ENCODE measurements at regions not wholly inside any gene's neighbourhood (a gene's known extent, or its start where the extent isn't known, plus 50 kb on each side); places are given as distances from the start of the nearest gene placed in this dataset.

DNA sequence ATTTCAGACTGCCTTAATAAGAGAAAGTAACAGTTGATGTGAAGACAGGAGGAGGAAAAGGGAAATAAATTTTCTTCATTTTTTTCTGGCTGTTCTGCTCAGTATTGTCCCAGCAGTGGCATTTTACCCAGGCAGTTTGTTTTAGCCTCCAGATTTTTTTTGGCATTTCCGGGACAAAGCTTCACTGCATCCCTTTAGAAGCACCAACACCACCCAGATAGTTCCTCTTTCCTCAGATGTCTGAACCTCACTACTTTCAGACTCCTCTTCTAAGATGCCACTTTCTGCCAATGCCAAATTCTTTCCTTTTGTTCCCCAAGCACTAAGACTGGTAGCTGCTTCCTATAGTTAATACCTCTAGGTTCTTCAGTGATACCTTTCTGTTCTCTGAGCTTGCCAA is 480.1 kb upstream of the SLC10A2 start:
- no peak for DNase-seq (ENCODE audit: low read depth in 3 of 3)

DNA sequence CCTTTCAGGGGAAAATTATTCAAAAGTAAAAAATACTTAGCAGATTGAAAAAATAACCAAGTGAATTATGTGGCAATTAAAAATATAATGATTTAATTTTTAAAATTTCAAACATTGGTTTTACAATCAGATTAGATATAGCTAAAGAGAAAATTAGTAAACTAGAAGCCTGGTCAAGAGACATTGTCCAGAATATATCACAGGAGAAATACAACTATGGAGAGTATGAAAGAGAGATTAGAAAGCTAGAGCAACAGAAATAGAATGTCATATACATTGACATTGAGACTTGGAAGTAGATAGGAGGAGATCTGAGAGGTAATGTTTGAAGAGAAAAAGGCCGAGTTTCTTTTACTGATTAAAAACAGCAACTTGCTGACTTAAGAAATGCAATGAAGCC is 476.4 kb upstream of the SLC10A2 start:
- no peak for DNase-seq (ENCODE audit: low read depth in 3 of 3)

DNA sequence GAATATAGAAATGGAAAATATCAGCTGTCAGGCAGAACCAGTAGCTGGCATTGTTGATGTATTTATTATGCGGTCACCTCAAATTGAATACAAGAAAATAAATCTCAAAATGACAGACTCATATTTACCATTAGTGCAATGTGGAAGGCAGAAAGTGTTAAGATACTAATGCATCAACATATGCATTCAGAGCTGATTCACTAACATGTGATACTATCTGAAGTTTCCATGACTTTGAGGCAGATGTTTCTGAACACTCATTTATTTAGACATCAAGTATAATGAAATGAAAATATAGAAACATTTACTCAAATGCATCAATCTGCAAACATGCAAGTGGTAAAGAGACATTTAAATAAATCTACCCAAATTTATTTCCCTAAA is 474.2 kb upstream of the SLC10A2 start:
- DNase-seq (ENCODE audit: low read depth in 3 of 3): no peak

DNA sequence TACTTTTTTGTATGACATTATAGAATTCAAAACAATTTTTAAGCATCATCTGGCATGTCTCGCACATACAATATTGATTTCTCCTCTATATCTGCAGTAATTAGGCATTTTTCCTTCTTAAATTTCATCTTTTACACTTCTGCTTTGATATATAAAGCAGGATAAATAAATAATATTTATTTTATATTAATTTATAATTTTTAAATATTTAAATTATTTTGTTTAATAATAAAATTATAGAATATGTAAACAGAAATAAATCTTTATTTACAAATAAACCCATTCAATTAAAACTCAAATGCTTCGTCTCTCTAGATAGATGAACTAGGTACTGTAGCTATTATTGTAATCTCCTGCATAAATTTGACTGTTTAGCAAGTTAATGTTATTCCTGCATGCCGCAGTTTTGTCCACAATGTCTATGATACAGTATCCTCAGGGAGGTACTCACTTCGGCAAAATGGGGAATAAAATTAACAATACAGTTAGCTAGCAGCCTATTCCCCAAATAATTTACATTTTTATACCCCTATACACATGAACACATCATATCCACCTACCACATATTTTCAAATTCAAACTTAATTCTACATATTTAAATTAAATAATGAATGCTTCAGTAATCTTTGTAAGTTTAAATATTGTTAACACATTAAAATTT is 473.6 kb upstream of the SLC10A2 start:
- no peak for DNase-seq (ENCODE audit: low read depth in 3 of 3)

DNA sequence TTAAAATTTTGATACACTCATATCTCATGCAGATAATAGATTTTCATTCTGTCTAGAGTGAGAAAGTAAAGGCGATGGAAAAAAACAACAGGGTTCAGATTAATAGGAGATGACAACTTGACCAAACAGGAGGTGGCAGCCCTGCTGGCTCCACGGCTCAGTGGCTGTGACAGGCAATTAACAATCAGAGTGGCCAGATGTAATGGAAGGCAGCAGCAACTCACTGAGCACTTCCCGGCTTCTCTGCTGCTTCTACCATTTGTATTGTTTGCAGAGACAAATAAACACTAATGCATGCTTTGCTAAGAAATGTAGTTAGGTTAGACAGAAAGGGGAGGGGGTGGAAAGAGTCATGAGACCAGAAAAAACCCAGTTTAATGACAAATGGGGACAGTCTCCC is 473.0 kb upstream of the SLC10A2 start:
- DNase-seq (ENCODE audit: low read depth in 3 of 3): no peak

DNA sequence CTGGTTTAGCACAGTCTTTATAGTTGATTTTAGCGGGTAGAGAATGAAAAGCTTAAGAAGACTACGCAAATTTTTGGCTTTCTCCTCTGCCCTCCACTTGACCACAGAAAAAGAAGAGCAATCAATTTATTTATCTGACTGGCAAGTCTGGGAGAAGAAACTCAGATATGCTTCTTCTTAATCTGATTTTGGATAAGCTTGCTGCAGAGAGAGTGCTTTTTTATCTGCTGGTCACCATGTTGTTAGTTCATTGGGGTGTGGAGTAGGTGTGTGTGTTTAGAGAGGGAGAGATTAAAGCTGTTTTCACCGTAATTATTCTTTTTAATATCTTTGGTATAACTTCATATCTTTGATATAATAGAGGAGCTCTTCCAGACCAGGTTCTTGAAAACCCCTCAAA is 471.4 kb upstream of the SLC10A2 start:
- no peak for DNase-seq (ENCODE audit: low read depth in 3 of 3)

DNA sequence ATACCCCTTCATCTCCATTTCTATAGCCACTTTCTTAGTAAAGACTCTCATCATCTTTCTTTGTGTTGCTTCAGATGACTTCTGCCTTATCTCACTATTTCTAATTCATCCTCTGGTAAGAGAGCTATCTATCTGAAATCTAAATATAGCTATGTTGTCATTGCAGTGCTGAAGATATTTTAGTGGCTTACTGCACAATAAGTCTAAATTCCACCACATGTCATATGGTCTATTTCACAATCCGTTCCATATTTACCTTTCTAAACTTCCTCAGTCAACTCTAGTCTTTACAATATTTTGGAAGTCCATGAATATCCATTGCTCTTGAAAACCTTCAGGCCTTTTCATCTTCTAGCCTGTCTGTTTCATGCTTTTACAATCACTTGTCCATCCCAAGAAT is 465.1 kb upstream of the SLC10A2 start:
- no peak for DNase-seq (ENCODE audit: low read depth in 3 of 3)

DNA sequence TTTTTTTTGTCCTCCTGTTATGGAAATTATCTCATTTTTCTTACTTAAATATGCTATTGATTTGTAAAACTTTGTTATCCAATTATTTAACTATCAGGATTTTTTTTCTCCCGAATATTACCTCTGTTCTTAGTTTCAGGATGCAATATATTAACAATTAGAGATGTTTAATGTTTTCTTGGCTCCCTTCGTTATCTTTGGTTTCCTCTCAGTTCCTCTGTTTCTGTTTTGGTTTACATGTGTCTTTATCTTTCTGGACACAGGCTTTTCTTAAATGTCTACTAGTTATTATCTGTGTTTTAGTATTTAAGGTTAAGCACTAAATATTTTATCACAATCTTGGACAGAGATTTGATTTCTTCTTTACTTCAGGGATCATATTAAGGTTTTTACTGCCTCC is 462.2 kb upstream of the SLC10A2 start:
- no peak for DNase-seq (ENCODE audit: low read depth in 3 of 3)

DNA sequence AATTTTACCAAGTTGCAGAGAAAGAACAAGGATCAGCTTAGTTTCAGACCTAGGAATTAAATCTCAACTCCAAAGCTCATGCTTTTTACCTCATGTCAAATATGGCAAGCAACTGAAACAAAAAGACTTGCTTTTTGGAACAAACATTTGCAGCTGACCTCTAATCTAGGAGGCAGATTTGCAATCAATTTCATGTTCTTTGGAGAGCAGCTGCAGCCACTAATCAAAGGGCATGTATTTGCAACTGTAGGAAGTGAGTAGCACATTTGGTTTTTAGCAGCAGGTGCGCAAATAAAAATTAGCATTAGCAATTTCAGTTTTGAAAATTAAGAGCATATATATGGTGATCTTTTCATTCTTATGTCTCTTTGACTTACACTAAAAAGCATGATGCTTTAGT is 459.3 kb upstream of the SLC10A2 start:
- DNase-seq (ENCODE audit: low read depth in 3 of 3): no peak

DNA sequence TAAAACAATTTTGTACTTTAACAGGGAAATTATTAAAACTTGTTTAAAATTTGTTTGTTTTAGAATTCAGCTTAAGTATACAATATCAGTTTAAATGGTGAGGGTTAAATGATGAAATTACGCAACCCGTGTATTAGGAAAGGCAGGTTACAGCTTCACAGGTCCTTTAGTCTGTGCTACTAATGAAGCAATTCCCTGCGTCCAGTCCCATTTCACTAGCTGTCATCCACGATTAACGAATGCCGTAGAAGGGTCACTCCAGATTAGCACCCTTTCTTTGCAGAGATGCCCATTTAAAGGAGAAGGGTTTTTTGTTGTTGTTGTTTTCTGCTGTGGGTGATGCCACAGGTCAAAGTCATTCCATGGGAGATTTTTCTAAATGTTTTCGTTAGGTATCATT is 457.6 kb upstream of the SLC10A2 start:
- no peak for DNase-seq (ENCODE audit: low read depth in 3 of 3)

DNA sequence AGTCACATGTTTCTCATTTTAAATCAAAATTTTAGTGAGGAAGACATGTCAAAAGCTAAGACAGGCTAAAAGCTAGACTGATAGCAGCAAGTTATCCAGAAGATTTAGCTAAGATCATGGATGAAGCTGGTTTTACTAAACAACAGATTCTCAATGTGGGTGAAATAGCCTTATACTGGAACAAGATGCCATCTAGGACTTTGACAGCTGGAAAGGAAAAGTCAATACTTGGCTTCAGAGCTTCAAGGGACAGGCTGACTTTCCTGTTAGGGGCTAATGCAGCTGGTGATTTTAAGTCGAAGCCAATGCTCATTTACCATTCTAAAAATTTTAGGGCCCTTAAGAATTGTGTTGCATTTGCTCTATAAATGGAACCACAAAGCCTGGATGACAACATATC is 455.3 kb upstream of the SLC10A2 start:
- no peak for DNase-seq (ENCODE audit: low read depth in 3 of 3)

DNA sequence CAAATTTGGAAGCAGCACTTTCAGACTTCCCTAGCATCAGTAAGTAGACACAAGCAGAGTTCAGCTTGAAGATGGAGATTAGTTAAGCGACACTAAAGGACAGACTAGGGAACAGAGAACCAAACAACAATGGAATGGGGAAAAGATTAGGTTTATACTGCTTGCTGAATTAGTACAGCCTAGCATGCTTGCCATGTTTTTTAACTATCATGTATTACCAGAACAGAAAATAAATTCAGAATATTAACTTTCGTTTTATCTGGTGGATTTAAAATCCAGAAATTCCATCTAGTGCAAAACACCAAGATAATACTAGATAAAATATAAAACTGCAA is 451.5 kb upstream of the SLC10A2 start:
- DNase-seq (ENCODE audit: low read depth in 3 of 3): no peak

DNA sequence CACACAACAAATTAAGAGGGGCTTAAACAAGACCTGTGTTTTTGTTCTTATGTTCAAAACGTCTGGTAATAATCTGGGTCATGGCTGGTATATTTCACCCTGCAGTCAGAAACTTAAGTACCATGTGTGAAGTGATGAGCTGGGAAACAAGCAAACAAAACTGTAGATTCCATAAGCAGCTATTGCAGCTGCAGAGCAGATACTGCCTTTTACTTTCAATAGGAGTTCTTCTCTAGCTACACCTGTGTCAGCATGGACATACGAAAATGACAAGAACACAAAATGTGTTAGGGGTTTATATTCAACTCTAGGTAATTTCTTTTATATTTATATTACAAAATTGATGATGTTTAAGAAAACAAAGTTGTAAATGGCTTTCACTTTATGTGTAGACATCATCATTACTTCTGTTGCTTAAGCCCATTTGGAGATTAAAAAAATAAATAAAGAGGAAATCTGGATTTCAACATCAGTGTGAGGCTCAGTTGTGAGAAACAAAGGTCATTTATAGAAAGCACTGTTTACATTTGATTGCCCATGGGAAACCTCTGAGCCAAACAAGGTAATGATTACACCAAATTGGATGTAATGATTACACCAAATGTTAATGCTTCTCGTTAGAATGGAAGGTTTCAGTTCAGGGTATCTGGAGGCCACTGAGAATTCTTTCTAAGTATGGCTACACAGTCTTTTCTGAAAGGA is 451.0 kb upstream of the SLC10A2 start:
- no peak for DNase-seq (ENCODE audit: low read depth in 3 of 3)

DNA sequence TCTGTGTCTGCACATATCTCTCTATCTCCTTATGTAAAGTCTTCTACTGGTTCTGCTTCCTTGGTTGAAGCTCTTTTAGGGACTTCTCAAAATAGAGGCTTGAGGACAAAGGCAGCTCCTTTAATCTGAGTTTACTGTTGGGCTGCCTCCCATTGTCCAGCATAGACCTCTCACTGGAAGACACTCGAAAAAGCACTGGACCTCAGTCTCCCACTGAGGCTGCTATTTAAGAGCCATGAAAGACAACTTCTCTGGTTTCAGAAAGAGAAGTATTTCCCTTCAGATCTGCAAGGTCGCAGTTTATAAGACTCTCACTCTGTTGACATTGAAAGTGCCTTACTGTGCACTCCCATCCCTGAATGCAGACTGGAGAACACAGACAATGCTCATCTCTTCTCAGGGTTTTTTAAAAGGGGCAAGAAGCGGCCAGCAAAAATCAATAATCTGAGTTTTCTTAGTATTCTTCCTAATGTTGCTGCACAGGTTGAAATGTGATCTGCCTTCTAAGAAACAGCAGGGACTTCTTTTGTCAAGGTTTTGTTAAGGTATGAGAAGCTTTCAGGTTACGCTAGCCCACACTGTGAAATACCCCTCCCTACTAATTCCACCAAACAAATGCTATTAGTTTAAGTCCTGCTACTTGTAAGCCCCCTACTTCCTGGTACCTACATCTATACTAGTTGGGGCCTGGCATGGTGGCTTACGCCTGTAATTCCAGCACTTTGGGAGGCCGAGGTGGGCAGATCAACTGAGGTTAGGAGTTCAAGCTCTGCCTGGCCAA is 450.0 kb upstream of the SLC10A2 start:
- DNase-seq (ENCODE audit: low read depth in 3 of 3): no peak

DNA sequence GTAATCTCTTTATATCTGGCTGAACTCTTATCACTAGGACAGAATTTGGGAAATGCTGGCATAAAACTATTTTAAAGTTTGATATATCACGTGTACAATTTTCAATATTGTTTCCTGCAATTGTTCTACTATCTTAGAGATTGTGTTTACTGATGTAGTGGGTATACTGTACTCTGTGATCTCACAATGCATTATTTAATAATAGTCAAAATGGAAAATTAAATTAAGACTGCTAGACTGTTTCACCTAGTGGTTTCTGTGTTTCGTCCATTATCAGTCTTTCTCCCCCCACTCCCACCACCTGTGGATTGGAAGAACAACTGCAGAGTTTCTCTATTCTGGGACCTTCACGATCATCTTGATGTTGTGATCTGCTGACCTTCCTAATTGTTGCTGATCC is 449.2 kb upstream of the SLC10A2 start:
- DNase-seq (ENCODE audit: low read depth in 3 of 3): no peak

DNA sequence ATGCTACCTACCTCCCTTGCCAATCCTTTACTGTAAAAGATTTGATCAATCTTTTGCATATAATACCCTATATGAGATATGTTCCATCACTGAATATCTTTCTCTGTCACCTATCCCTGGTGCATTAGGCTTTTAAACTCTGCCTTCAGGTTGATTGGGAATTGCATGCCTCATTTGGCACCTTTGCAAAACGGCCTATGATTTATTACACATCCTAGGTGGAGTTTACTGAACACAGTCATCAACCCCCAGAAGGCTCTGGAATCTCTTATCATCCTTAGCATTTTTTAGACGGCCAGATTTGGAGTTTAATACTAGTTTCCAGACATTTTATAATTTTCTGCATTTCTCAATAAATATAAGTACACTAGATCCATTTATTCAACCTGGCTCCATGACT is 448.4 kb upstream of the SLC10A2 start:
- DNase-seq (ENCODE audit: low read depth in 3 of 3): no peak

DNA sequence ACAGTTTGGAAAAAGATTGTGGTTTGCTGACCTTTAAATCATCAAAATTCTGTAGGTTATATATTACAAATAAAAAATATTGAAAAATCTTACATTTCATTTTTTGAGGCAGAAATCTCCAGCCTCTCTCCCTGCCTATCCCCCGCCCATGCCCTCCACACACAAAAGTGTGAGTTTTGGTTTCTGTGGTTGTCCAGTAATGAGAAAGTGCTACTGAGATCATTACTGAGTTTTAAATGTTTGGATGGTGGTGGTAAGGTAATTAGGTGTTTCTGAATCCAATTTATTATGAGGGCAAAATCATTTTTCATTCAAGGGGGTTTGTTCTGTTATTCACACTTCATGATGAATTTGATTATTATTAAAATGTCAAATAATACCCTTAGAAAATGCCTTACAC is 448.0 kb upstream of the SLC10A2 start:
- DNase-seq (ENCODE audit: low read depth in 3 of 3): no peak

DNA sequence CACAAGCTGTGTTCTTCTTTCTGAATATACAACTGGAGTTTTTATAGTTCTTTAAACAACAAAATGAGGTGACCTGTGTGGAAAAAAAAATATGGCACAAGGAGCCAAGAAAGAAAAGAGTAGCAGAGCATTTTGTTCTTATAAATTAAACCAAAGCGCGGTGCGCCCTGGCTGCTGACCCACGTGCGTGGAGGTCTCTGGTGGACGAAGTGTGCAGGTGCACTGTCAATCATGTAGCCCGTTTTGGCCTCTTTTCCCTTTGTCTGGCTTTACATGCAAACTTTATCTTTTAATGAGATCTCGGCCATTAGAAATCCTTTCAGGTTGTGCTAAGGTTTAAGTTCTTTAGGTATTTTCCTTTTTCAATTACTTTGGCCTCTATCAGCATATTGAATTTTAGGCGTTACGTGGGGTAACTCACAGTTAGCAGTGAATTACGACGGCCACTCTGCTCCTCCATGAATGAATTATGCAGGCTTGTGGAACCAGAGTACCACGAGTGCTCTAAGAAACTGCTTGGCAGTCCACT is 443.9 kb upstream of the SLC10A2 start:
- no peak for DNase-seq (ENCODE audit: low read depth in 3 of 3)

DNA sequence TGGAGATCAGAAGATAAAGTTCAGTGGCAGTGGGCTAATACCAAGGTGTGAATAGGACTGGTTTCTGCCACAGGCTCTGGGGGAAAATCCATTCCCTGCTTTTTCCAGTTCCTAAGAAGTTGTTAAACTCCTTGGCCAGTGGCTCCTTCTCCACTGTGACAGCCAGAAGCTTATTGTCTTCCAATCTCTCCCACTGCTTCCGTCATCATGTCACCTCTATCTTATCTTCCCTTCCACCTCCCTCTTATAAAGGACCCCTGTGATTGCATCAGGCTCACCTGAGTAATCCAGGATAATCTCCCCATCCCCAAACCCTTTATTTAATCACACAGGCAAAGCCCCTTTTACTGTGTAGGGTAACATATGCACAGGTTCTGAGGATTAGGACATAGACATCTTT is 431.2 kb upstream of the SLC10A2 start:
- no peak for DNase-seq (ENCODE audit: low read depth in 3 of 3)

DNA sequence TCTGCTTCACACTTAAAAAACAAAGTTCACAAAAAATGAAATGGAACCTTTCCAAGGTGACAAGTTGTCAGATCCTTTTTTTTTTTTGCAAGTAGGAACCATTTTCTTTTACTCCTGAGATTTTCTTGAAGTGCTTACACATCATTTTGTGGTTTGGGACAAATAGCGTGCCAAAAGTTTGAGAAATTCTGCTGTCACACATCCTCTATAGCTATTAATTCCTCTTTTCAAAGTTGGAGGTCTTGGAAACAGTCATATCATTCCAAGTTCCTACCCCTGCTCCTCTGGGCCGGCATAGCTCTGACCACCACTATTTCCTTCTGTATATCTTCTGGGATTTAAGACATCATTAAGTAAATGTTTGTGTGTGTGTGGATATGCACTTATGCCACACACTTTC is 421.6 kb upstream of the SLC10A2 start:
- no peak for DNase-seq (ENCODE audit: low read depth in 3 of 3)

DNA sequence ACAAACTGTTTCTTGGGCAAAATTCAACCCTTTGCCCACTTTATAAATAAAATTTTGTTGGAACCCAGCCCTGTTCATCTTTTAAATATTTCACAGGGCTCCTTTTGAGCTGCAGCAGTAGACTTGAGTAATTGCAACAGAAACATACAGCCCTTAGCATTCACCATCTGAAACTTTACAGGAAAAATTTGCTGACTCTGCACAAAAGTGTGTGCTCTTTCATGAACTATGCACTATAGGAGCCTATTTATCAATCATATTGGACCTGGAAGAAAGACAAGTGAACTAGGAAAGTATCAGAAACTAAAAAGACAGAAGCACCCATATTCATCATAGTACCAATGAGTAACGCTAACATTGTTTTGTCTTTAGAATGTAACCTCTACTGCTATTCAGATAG is 406.9 kb upstream of the SLC10A2 start:
- DNase-seq (ENCODE audit: low read depth in 3 of 3): no peak

DNA sequence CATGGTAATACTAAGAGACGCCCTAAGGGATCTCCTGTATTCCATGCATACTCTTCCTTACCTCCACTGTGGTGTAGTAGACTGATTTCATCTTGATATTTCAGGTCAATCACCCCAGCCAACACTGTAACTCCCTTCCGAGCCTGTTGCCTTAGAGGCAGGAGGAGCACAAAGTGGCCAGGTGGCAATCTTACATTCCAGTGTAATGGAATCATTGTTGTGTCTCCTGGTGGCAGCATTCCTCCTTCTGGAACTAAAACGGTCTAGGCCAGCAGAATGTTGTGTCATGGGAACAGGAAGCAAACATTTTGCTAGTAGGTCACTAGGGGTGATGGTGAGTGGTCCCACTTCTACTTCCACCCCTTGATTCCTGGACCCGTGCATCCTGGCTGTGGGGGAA is 405.7 kb upstream of the SLC10A2 start:
- no peak for DNase-seq (ENCODE audit: low read depth in 3 of 3)

DNA sequence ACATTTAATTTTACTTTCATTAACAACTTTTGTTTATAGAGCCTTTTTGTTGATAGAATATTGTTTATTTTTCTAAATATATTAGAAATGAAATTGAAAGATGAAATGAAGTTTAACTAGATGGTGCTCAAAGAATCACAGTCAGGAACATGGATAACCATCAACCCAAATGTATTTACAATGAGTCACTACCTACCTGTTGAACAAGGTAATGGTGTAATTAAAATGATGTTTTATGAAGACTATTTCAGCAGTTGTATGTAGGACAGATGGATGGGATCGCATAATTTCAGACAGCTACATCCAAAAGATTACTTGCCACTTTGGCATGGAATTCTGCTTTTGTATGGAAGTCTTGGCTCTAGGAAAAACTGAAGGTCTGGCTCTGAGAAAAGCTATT is 403.6 kb upstream of the SLC10A2 start:
- no peak for DNase-seq (ENCODE audit: low read depth in 3 of 3)
